Astrocyte (in vitro differentiated cells and primary cell): ENCODE measurements at regions not wholly inside any gene's neighbourhood (a gene's known extent, or its start where the extent isn't known, plus 50 kb on each side); places are given as distances from the start of the nearest gene placed in this dataset.

ENCODE experiments used
- DNase-seq: peaks from one replicate; pipeline ENCODE4 v3.0.0-alpha.2; 2010; ENCODE audit warnings: low read depth
- FAIRE-seq: peaks from 2 replicates; lab custom pipeline; 2011; peaks lifted over from hg19 to GRCh38; lab: Jason Lieb, UNC
- H2AFZ ChIP-seq: 2 replicates; pipeline ENCODE4 v1.6.0; 2012; ENCODE audit warnings: low read depth, low read length, inconsistent platforms
- H3K27ac ChIP-seq: 2 replicates; pipeline ENCODE4 v1.5.1; 2011; ENCODE audit warnings: low read depth, low read length, inconsistent platforms
- H3K27me3 ChIP-seq: 2 replicates; pipeline ENCODE4 v1.6.0; 2011; ENCODE audit warnings: low read length, inconsistent platforms; ENCODE audit not compliant: insufficient read depth
- H3K36me3 ChIP-seq: 2 replicates; pipeline ENCODE4 v1.5.1; 2011; ENCODE audit warnings: low read length, inconsistent platforms; ENCODE audit not compliant: insufficient read depth
- H3K4me1 ChIP-seq: 2 replicates; pipeline ENCODE4 v1.5.1; 2011; ENCODE audit warnings: low read length, inconsistent platforms; ENCODE audit not compliant: insufficient read depth
- H3K4me2 ChIP-seq: 2 replicates; pipeline ENCODE4 v1.6.0; 2012; ENCODE audit warnings: low read length, inconsistent platforms
- H3K4me3 ChIP-seq: 2 replicates; pipeline ENCODE4 v1.5.1; 2011; ENCODE audit warnings: low read depth, mild to moderate bottlenecking, low read length, inconsistent platforms; ENCODE audit not compliant: insufficient read depth
- H3K79me2 ChIP-seq: 2 replicates; pipeline ENCODE4 v1.6.0; 2012; ENCODE audit warnings: mild to moderate bottlenecking, low read length, inconsistent platforms; ENCODE audit not compliant: insufficient read depth
- H3K9ac ChIP-seq: 2 replicates; pipeline ENCODE4 v1.6.0; 2012; ENCODE audit warnings: mild to moderate bottlenecking, low read length, inconsistent platforms
- H3K9me3 ChIP-seq: 2 replicates; pipeline ENCODE4 v1.5.1; 2012; ENCODE audit warnings: low read depth, mild to moderate bottlenecking, low read length, inconsistent platforms; ENCODE audit not compliant: insufficient read depth
- H4K20me1 ChIP-seq: 2 replicates; pipeline ENCODE4 v1.6.0; 2012; ENCODE audit warnings: low read length, inconsistent platforms; ENCODE audit not compliant: insufficient read depth
- H3K27ac Mint-ChIP-seq: one replicate; pipeline ENCODE4 v1.8.0; 2021; ENCODE audit warnings: mild to moderate bottlenecking, mixed read lengths; ENCODE audit not compliant: unreplicated experiment
- H3K27me3 Mint-ChIP-seq: one replicate; pipeline ENCODE4 v1.8.0; 2021; ENCODE audit warnings: low read depth, mixed read lengths; ENCODE audit not compliant: unreplicated experiment
- H3K36me3 Mint-ChIP-seq: one replicate; pipeline ENCODE4 v1.8.0; 2021; ENCODE audit warnings: low read depth, mixed read lengths; ENCODE audit not compliant: unreplicated experiment
- H3K4me1 Mint-ChIP-seq: one replicate; pipeline ENCODE4 v1.8.0; 2021; ENCODE audit warnings: low read depth, mixed read lengths; ENCODE audit not compliant: unreplicated experiment
- H3K4me3 Mint-ChIP-seq: one replicate; pipeline ENCODE4 v1.8.0; 2021; ENCODE audit warnings: mild to moderate bottlenecking, moderate library complexity, mixed read lengths; ENCODE audit not compliant: unreplicated experiment
- H3K9me3 Mint-ChIP-seq: one replicate; pipeline ENCODE4 v1.8.0; 2021; ENCODE audit warnings: mild to moderate bottlenecking, mixed read lengths; ENCODE audit not compliant: unreplicated experiment
- CTCF ChIP-seq: IDR thresholded peaks from 2 replicates; pipeline ENCODE4 v1.5.1; 2011; ENCODE audit warnings: low read depth, mild to moderate bottlenecking, inconsistent platforms, low read length, moderate library complexity; ENCODE audit not compliant: insufficient read depth
- EZH2 ChIP-seq: IDR thresholded peaks from 2 replicates; pipeline ENCODE4 v1.6.1; 2012; ENCODE audit warnings: mild to moderate bottlenecking, low read length, inconsistent platforms; ENCODE audit not compliant: insufficient read depth

- Histone ChIP-seq H3K4me3 (no peak overlapping the region), H3K27ac (no peak overlapping the region), H2AFZ (no peak overlapping the region), H3K9me3 (no peaks in the 10 kb centered on the region), H3K9ac (no peak overlapping the region), H3K4me1 (no peaks in the 10 kb centered on the region), H3K36me3 (no peaks in the 10 kb centered on the region), H3K27me3 (no peaks in the 10 kb centered on the region), H3K79me2 (no peaks in the 10 kb centered on the region), H4K20me1 (no peaks in the 10 kb centered on the region), H3K4me2 (no peak overlapping the region)
- no peak for FAIRE-seq
- no peak for DNase-seq
- TF ChIP-seq CTCF, result no peak
- TF ChIP-seq EZH2, result no peak
- H3K27ac Mint-ChIP-seq, result no peak overlapping the region
- peaks cover under 1% of the 10 kb centered on the region for H3K27me3 Mint-ChIP-seq
- peaks cover 5% of the 10 kb centered on the region for H3K9me3 Mint-ChIP-seq
- H3K4me1 Mint-ChIP-seq, result no peaks in the 10 kb centered on the region
- no peaks in the 10 kb centered on the region for H3K36me3 Mint-ChIP-seq
- no peak overlapping the region for H3K4me3 Mint-ChIP-seq
Measured at GRCh38 chr17:70956726-70957125, 787.4 kb downstream of the KCNJ2 start.

GRCh38 chr17:70961341-70961740 is 792.0 kb downstream of the KCNJ2 start:
- no peak for TF ChIP-seq EZH2
- no peak for TF ChIP-seq CTCF
- FAIRE-seq (no peak), DNase-seq (peak; percentile 58)
- Histone ChIP-seq H3K9me3 (no peaks in the 10 kb centered on the region), H3K4me1 (no peaks in the 10 kb centered on the region), H3K36me3 (no peaks in the 10 kb centered on the region), H2AFZ (no peak overlapping the region), H3K27me3 (no peaks in the 10 kb centered on the region), H3K27ac (no peak overlapping the region), H4K20me1 (no peaks in the 10 kb centered on the region), H3K9ac (no peak overlapping the region), H3K4me2 (peak overlapping the region; percentile 41), H3K4me3 (no peak overlapping the region), H3K79me2 (no peaks in the 10 kb centered on the region)
- H3K9me3 Mint-ChIP-seq, result no peaks in the 10 kb centered on the region
- H3K4me3 Mint-ChIP-seq, result no peak overlapping the region
- no peak overlapping the region for H3K27ac Mint-ChIP-seq
- H3K27me3 Mint-ChIP-seq, result no peaks in the 10 kb centered on the region
- no peaks in the 10 kb centered on the region for H3K36me3 Mint-ChIP-seq
- H3K4me1 Mint-ChIP-seq, result no peaks in the 10 kb centered on the region

GRCh38 chr17:70968302-70968701 is 799.0 kb downstream of the KCNJ2 start:
- no peaks in the 10 kb centered on the region for H3K36me3 Mint-ChIP-seq
- H2AFZ ChIP-seq, result no peak overlapping the region
- no peaks in the 10 kb centered on the region for H3K36me3 ChIP-seq
- no peaks in the 10 kb centered on the region for H3K9me3 ChIP-seq
- no peak overlapping the region for H3K4me3 Mint-ChIP-seq
- no peak overlapping the region for H3K4me2 ChIP-seq
- DNase-seq, result peak; percentile 65
- TF ChIP-seq CTCF, result no peak
- TF ChIP-seq EZH2, result no peak
- H3K27me3 Mint-ChIP-seq, result no peaks in the 10 kb centered on the region
- no peak for FAIRE-seq
- no peak overlapping the region for H3K27ac Mint-ChIP-seq
- no peaks in the 10 kb centered on the region for H3K4me1 ChIP-seq
- no peak overlapping the region for H3K27ac ChIP-seq
- no peak overlapping the region for H3K4me3 ChIP-seq
- no peaks in the 10 kb centered on the region for H4K20me1 ChIP-seq
- no peaks in the 10 kb centered on the region for H3K4me1 Mint-ChIP-seq
- H3K9ac ChIP-seq, result no peak overlapping the region
- H3K79me2 ChIP-seq, result no peaks in the 10 kb centered on the region
- H3K27me3 ChIP-seq, result no peaks in the 10 kb centered on the region
- H3K9me3 Mint-ChIP-seq, result no peaks in the 10 kb centered on the region
